Cardiac muscle cell (in vitro differentiated cells and primary cell): ENCODE measurements at regions not wholly inside any gene's neighbourhood (a gene's known extent, or its start where the extent isn't known, plus 50 kb on each side); places are given as distances from the start of the nearest gene placed in this dataset.

Experiments
- DNase-seq, 2 donors: peaks; one replicate each; pipeline versions ENCODE4 v3.0.0 to v3.0.0-alpha.2; 2010 to 2017; ENCODE audit warnings: low read depth in 1 of 2, low spot score in 1 of 2
- H3K27ac ChIP-seq: fragments of 200-600 bp; sonication (generic); 2 replicates; pipeline ENCODE4 v1.5.1; 2016
- H3K27me3 ChIP-seq: fragments of 200-600 bp; sonication (generic); 2 replicates; pipeline ENCODE4 v1.6.0; 2016; ENCODE audit warnings: control low read depth
- H3K36me3 ChIP-seq: fragments of 200-600 bp; sonication (generic); 2 replicates; pipeline ENCODE4 v1.5.1; 2016; ENCODE audit warnings: control low read depth
- H3K4me1 ChIP-seq: fragments of 200-600 bp; sonication (generic); 2 replicates; pipeline ENCODE4 v1.8.1; 2017; ENCODE audit warnings: low read depth, mild to moderate bottlenecking, mixed run types
- H3K4me3 ChIP-seq: fragments of 200-600 bp; sonication (generic); 2 replicates; pipeline ENCODE4 v1.5.1; 2016; ENCODE audit warnings: mild to moderate bottlenecking
- H3K9me3 ChIP-seq: fragments of 200-600 bp; sonication (generic); 2 replicates; pipeline ENCODE4 v1.5.1; 2017; ENCODE audit warnings: low read depth, mild to moderate bottlenecking, control low read depth
- CTCF ChIP-seq: IDR thresholded peaks from 2 replicates; pipeline ENCODE4 v1.5.1; 2012; ENCODE audit warnings: low read depth, mild to moderate bottlenecking, low read length

GRCh38 chr1:221154932-221155331 is 275.7 kb downstream of the HLX start:
- no peaks in the 10 kb centered on the region for H3K36me3 ChIP-seq
- DNase-seq, result no peak
- H3K27me3 ChIP-seq, result no peaks in the 10 kb centered on the region
- no peaks in the 10 kb centered on the region for H3K4me1 ChIP-seq
- H3K9me3 ChIP-seq, result no peaks in the 10 kb centered on the region
- no peak overlapping the region for H3K4me3 ChIP-seq
- TF ChIP-seq CTCF, result no peak
- no peak overlapping the region for H3K27ac ChIP-seq

- TF ChIP-seq CTCF, result no peak
- H3K4me1 ChIP-seq, result no peaks in the 10 kb centered on the region
- no peaks in the 10 kb centered on the region for H3K36me3 ChIP-seq
- H3K27me3 ChIP-seq, result no peaks in the 10 kb centered on the region
- no peak for DNase-seq
- H3K27ac ChIP-seq, result no peak overlapping the region
- no peaks in the 10 kb centered on the region for H3K9me3 ChIP-seq
- no peak overlapping the region for H3K4me3 ChIP-seq
Measured at GRCh38 chr1:221157026-221157761, 278.0 kb downstream of the HLX start.

GRCh38 chr1:221159608-221160007 is 280.4 kb downstream of the HLX start:
- Histone ChIP-seq H3K36me3 (no peaks in the 10 kb centered on the region), H3K27me3 (no peaks in the 10 kb centered on the region), H3K4me3 (no peak overlapping the region), H3K4me1 (no peaks in the 10 kb centered on the region), H3K9me3 (no peaks in the 10 kb centered on the region), H3K27ac (no peak overlapping the region)
- TF ChIP-seq CTCF, result no peak
- no peak for DNase-seq

- no peak overlapping the region for H3K4me3 ChIP-seq
- TF ChIP-seq CTCF, result no peak
- H3K27me3 ChIP-seq, result no peaks in the 10 kb centered on the region
- no peak for DNase-seq
- H3K4me1 ChIP-seq, result no peaks in the 10 kb centered on the region
- no peak overlapping the region for H3K27ac ChIP-seq
- H3K36me3 ChIP-seq, result no peaks in the 10 kb centered on the region
- no peaks in the 10 kb centered on the region for H3K9me3 ChIP-seq
Measured at GRCh38 chr1:221161571-221162041, 282.4 kb downstream of the HLX start.

- no peak overlapping the region for H3K4me3 ChIP-seq
- H3K27me3 ChIP-seq, result no peaks in the 10 kb centered on the region
- no peak for DNase-seq
- H3K36me3 ChIP-seq, result no peaks in the 10 kb centered on the region
- H3K9me3 ChIP-seq, result no peaks in the 10 kb centered on the region
- no peak for TF ChIP-seq CTCF
- no peaks in the 10 kb centered on the region for H3K4me1 ChIP-seq
- H3K27ac ChIP-seq, result no peak overlapping the region
Measured at GRCh38 chr1:221162352-221162751, 283.1 kb downstream of the HLX start.
